GM18517 (cell line): ENCODE measurements at regions not wholly inside any gene's neighbourhood (a gene's known extent, or its start where the extent isn't known, plus 50 kb on each side); places are given as distances from the start of the nearest gene placed in this dataset.

ENCODE experiments used
- ATAC-seq: cut with Tn5 transposase; IDR thresholded peaks from one replicate; pipeline ENCODE4 v1.9.1; 2021; ENCODE audit warnings: mild to moderate bottlenecking, moderate library complexity; ENCODE audit not compliant: unreplicated experiment

- ATAC-seq = no peak
Measured at GRCh38 chr22:47686594-47687345, 924.3 kb downstream of the TBC1D22A start.

GRCh38 chr22:47681411-47682165 is 919.1 kb downstream of the TBC1D22A start:
- ATAC-seq = no peak

- no peak for ATAC-seq
Measured at GRCh38 chr22:47678636-47679287, 916.3 kb downstream of the TBC1D22A start.

GRCh38 chr22:47678048-47678447 is 915.6 kb downstream of the TBC1D22A start:
- no peak for ATAC-seq

- ATAC-seq = no peak
Measured at GRCh38 chr22:47676685-47677084, 914.2 kb downstream of the TBC1D22A start.

GRCh38 chr22:47674600-47674999 is 912.1 kb downstream of the TBC1D22A start:
- ATAC-seq = no peak

- no peak for ATAC-seq
Measured at GRCh38 chr22:47673557-47673956, 911.1 kb downstream of the TBC1D22A start.

GRCh38 chr22:47672526-47672925 is 910.1 kb downstream of the TBC1D22A start:
- no peak for ATAC-seq

- ATAC-seq = no peak
Measured at GRCh38 chr22:47665151-47665550, 902.7 kb downstream of the TBC1D22A start.

- no peak for ATAC-seq
Measured at GRCh38 chr22:47663615-47664605, 901.5 kb downstream of the TBC1D22A start.

- ATAC-seq = no peak
Measured at GRCh38 chr22:47659467-47660223, 897.2 kb downstream of the TBC1D22A start.

- ATAC-seq = no peak
Measured at GRCh38 chr22:47658182-47658581, 895.7 kb downstream of the TBC1D22A start.

GRCh38 chr22:47657224-47657623 is 894.8 kb downstream of the TBC1D22A start:
- no peak for ATAC-seq

- no peak for ATAC-seq
Measured at GRCh38 chr22:47656806-47657205, 894.4 kb downstream of the TBC1D22A start.

GRCh38 chr22:47655930-47656329 is 893.5 kb downstream of the TBC1D22A start:
- ATAC-seq = no peak

- no peak for ATAC-seq
Measured at GRCh38 chr22:47654922-47655491, 892.6 kb downstream of the TBC1D22A start.

GRCh38 chr22:47653921-47654320 is 891.5 kb downstream of the TBC1D22A start:
- ATAC-seq = no peak

GRCh38 chr22:47651216-47651987 is 889.0 kb downstream of the TBC1D22A start:
- ATAC-seq = no peak

- no peak for ATAC-seq
Measured at GRCh38 chr22:47647720-47648119, 885.3 kb downstream of the TBC1D22A start.
